Endothelial cell of umbilical vein (primary cell): ENCODE measurements at regions not wholly inside any gene's neighbourhood (a gene's known extent, or its start where the extent isn't known, plus 50 kb on each side); places are given as distances from the start of the nearest gene placed in this dataset.

ENCODE experiments used
- CTCF ChIP-seq, 2 donors: IDR thresholded peaks; 1 replicate in 1 of 2; 2 replicates in 1 of 2; pipeline ENCODE4 v1.5.1; 2011; ENCODE audit warnings: low read length in 2 of 2, mild to moderate bottlenecking in 2 of 2, moderate library complexity in 2 of 2, control low read depth in 1 of 2, inconsistent platforms in 1 of 2, low read depth in 1 of 2; ENCODE audit not compliant: insufficient read depth in 1 of 2; ENCODE audit errors: extremely low read depth in 1 of 2
- EZH2 ChIP-seq: IDR thresholded peaks from 2 replicates; pipeline ENCODE4 v1.6.1; 2012; ENCODE audit warnings: borderline replicate concordance, low read depth, mild to moderate bottlenecking, moderate library complexity, low read length, inconsistent platforms; ENCODE audit not compliant: severe bottlenecking
- FOS ChIP-seq: IDR thresholded peaks from 2 replicates; pipeline ENCODE4 v1.6.1; 2011; ENCODE audit warnings: mild to moderate bottlenecking, low read length, moderate library complexity, borderline replicate concordance; ENCODE audit not compliant: insufficient read depth
- JUN ChIP-seq: IDR thresholded peaks from 2 replicates; pipeline ENCODE4 v1.6.1; 2011; ENCODE audit warnings: borderline replicate concordance, low read depth; ENCODE audit not compliant: insufficient read length, insufficient read depth
- POLR2A ChIP-seq: IDR thresholded peaks from 2 replicates; pipeline ENCODE4 v1.6.1; 2012; ENCODE audit warnings: low read depth, mild to moderate bottlenecking, control low read depth, low read length
- POLR2AphosphoS5 ChIP-seq: IDR thresholded peaks from 2 replicates; pipeline ENCODE4 v1.6.1; 2012; ENCODE audit warnings: low read depth, mild to moderate bottlenecking, control low read depth, low read length, moderate library complexity; ENCODE audit not compliant: insufficient read depth

GRCh38 chr1:81186261-81186660, 614.5 kb upstream of the ADGRL2 start:
- TF ChIP-seq CTCF (IDR thresholded peaks at IDR 0.05; ENCODE audit: extremely low read depth in 1 of 2, insufficient read depth in 1 of 2, low read depth in 1 of 2, low read length in 2 of 2): no peak
- TF ChIP-seq POLR2AphosphoS5: no peak
- no peak for TF ChIP-seq FOS
- no peak for TF ChIP-seq EZH2
- no peak for TF ChIP-seq POLR2A
- TF ChIP-seq JUN: no peak
